HG03066 (cell line): ENCODE measurements at regions not wholly inside any gene's neighbourhood (a gene's known extent, or its start where the extent isn't known, plus 50 kb on each side); places are given as distances from the start of the nearest gene placed in this dataset.

Source experiments
- ATAC-seq: cut with Tn5 transposase; IDR thresholded peaks from one replicate; pipeline ENCODE4 v1.9.1; 2021; ENCODE audit warnings: low read depth; ENCODE audit not compliant: unreplicated experiment

- no peak for ATAC-seq
These were observed 209.3 kb upstream of the CDH4 start for GRCh38 chr20:61042506-61043385.

GRCh38 chr20:61043681-61044080 lies 208.4 kb upstream of the CDH4 start:
- ATAC-seq, result no peak

- no peak for ATAC-seq
These were observed 207.6 kb upstream of the CDH4 start for GRCh38 chr20:61044499-61044898.

GRCh38 chr20:61045091-61045490 lies 207.0 kb upstream of the CDH4 start:
- ATAC-seq, result no peak

- ATAC-seq, result no peak
These were observed 206.0 kb upstream of the CDH4 start for GRCh38 chr20:61045876-61046585.

- ATAC-seq, result no peak
These were observed 205.2 kb upstream of the CDH4 start for GRCh38 chr20:61046721-61047351.

- no peak for ATAC-seq
These were observed 204.5 kb upstream of the CDH4 start for GRCh38 chr20:61047515-61047914.

GRCh38 chr20:61048302-61048701 lies 203.8 kb upstream of the CDH4 start:
- no peak for ATAC-seq

- no peak for ATAC-seq
These were observed 202.4 kb upstream of the CDH4 start for GRCh38 chr20:61049684-61050083.

- ATAC-seq, result no peak
These were observed 201.6 kb upstream of the CDH4 start for GRCh38 chr20:61050336-61050890.

- no peak for ATAC-seq
These were observed 199.8 kb upstream of the CDH4 start for GRCh38 chr20:61052195-61052750.

- ATAC-seq, result no peak
These were observed 199.2 kb upstream of the CDH4 start for GRCh38 chr20:61052776-61053442.

GRCh38 chr20:61053487-61053886 lies 198.6 kb upstream of the CDH4 start:
- ATAC-seq, result no peak

GRCh38 chr20:61053889-61054288 lies 198.2 kb upstream of the CDH4 start:
- ATAC-seq, result no peak

- no peak for ATAC-seq
These were observed 197.7 kb upstream of the CDH4 start for GRCh38 chr20:61054411-61054810.

GRCh38 chr20:61055180-61056010 lies 196.7 kb upstream of the CDH4 start:
- ATAC-seq, result no peak

- no peak for ATAC-seq
These were observed 195.9 kb upstream of the CDH4 start for GRCh38 chr20:61056116-61056515.

- ATAC-seq, result no peak
These were observed 195.2 kb upstream of the CDH4 start for GRCh38 chr20:61056627-61057442.
